Upper lobe of left lung (tissue), 4 donors: ENCODE measurements at regions not wholly inside any gene's neighbourhood (a gene's known extent, or its start where the extent isn't known, plus 50 kb on each side); places are given as distances from the start of the nearest gene placed in this dataset.

Experiments
- CTCF ChIP-seq, 6 experiments: fragments of 450-650 bp in 4 of 6; fragments of 200-600 bp in 2 of 6; sonication (generic) in 2 of 6; IDR thresholded peaks; one replicate each; pipeline ENCODE4 v1.5.1; 2016 to 2019; ENCODE audit warnings: antibody characterized with exemption in 6 of 6
- EP300 ChIP-seq, 4 donors: sonication (generic); formaldehyde crosslinking; IDR thresholded peaks; one replicate each; pipeline ENCODE4 v1.5.1; 2017; ENCODE audit warnings: antibody characterized with exemption in 4 of 4, control low read depth in 2 of 4

DNA sequence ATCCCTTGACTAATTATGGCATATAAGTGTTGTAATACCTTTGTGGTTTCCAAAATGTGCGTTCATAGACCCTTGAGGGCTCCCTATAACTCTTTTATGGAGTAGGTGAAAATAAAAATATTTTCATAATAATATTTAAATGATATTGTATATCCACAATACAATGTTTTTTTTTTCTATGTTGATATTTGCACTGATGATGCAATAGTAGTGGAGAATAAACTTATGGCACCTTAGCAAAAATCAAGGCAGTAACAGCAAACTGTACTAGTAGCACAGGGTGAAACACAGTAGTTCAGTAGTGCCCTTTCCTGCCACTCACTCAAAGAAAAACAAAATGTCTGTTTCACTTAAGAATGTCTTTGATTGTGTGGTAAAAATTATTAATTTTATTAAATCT, 465.3 kb downstream of the C4orf33 start:
- TF ChIP-seq CTCF (IDR thresholded peaks at IDR 0.05) (no peak), EP300 (IDR thresholded peaks at IDR 0.05) (no peak)
